PC-9 (cell line): ENCODE measurements at regions not wholly inside any gene's neighbourhood (a gene's known extent, or its start where the extent isn't known, plus 50 kb on each side); places are given as distances from the start of the nearest gene placed in this dataset.

ENCODE experiments used
- BruUV-seq: library from RNA; stranded (reverse); fragments of 400-500 nt; replicated peaks from 2 replicates; lab custom pipeline; 2021; lab: Mats Ljungman, UMichigan
- CTCF ChIA-PET: fragments of 300-600 bp; sonication (Branson Sonifier 250); formaldehyde crosslinking; loops from one replicate; lab custom pipeline; 2022; ENCODE audit warnings: antibody characterized with exemption; lab: Charles Lee
- POLR2A ChIA-PET: fragments of 300-600 bp; sonication (Branson Sonifier 250); formaldehyde crosslinking; loops from one replicate; lab custom pipeline; 2022; ENCODE audit warnings: antibody characterized with exemption; ENCODE audit not compliant: unreplicated experiment; lab: Charles Lee
- DNase-seq, 2 experiments: peaks; one replicate each; pipeline versions ENCODE4 v3.0.0 to v3.0.0-alpha.2; 2015 to 2022; ENCODE audit warnings: mixed read lengths in 1 of 2
- H2AFZ ChIP-seq: fragments of 200-600 bp; sonication (generic); 2 replicates; pipeline ENCODE4 v1.8.1; 2017; ENCODE audit warnings: antibody characterized with exemption
- H3F3A ChIP-seq: fragments of 200-600 bp; sonication (generic); 2 replicates; pipeline ENCODE4 v1.8.1; 2017; ENCODE audit warnings: antibody characterized with exemption, mild to moderate bottlenecking, low read depth; ENCODE audit not compliant: insufficient read depth
- H3K27ac ChIP-seq: fragments of 200-600 bp; sonication (generic); 2 replicates; pipeline ENCODE4 v1.6.1; 2016; ENCODE audit warnings: mixed run types
- H3K27me3 ChIP-seq: fragments of 200-600 bp; sonication (generic); 2 replicates; pipeline ENCODE4 v1.6.1; 2016; ENCODE audit warnings: low read depth, mixed run types; ENCODE audit not compliant: insufficient read depth
- H3K36me3 ChIP-seq: fragments of 200-600 bp; sonication (generic); 2 replicates; pipeline ENCODE4 v1.6.1; 2016; ENCODE audit warnings: low read depth, mixed run types
- H3K4me1 ChIP-seq: fragments of 200-600 bp; sonication (generic); replicated peaks from 2 replicates; pipeline ENCODE4 v1.6.1; 2016; ENCODE audit warnings: mixed run types; ENCODE audit not compliant: insufficient read depth
- H3K4me2 ChIP-seq: fragments of 200-600 bp; sonication (generic); 2 replicates; pipeline ENCODE4 v1.6.1; 2017; ENCODE audit warnings: mixed run types
- H3K4me3 ChIP-seq: fragments of 200-600 bp; sonication (generic); 2 replicates; pipeline ENCODE4 v1.6.1; 2016; ENCODE audit warnings: mixed run types
- H3K79me2 ChIP-seq: fragments of 200-600 bp; sonication (generic); 2 replicates; pipeline ENCODE4 v1.6.1; 2017; ENCODE audit warnings: low read depth, mixed run types
- H3K9me2 ChIP-seq: fragments of 200-600 bp; sonication (generic); 2 replicates; pipeline ENCODE4 v1.8.1; 2017; ENCODE audit warnings: mild to moderate bottlenecking; ENCODE audit not compliant: insufficient read depth
- H3K9me3 ChIP-seq: fragments of 200-600 bp; sonication (generic); 2 replicates; pipeline ENCODE4 v1.8.1; 2016; ENCODE audit warnings: low read depth; ENCODE audit not compliant: insufficient read depth
- H4K20me1 ChIP-seq: fragments of 200-600 bp; sonication (generic); 2 replicates; pipeline ENCODE4 v1.8.1; 2017; ENCODE audit not compliant: insufficient read depth
- CTCF ChIP-seq: fragments of 200-600 bp; sonication (generic); conservative IDR thresholded peaks from 2 replicates; pipeline ENCODE4 v1.6.1; 2017; ENCODE audit warnings: mixed run types, antibody characterized with exemption, mild to moderate bottlenecking, moderate library complexity
- EZH2 ChIP-seq: fragments of 200-600 bp; sonication (generic); IDR thresholded peaks from 2 replicates; pipeline ENCODE4 v1.8.0; 2017; ENCODE audit warnings: antibody characterized with exemption, low read depth
- intact Hi-C: fragments of 100-400 bp; cut with micrococcal nuclease; formaldehyde crosslinking; loops from one replicate; pipeline ENCODE4 v1.10.0; 2022; ENCODE audit not compliant: unreplicated experiment

GRCh38 chr5:113806904-113807303 is 293.4 kb downstream of the YTHDC2 start:
- H3F3A ChIP-seq, result no peaks in the 10 kb centered on the region
- ChIA-PET POLR2A (no interaction called here), CTCF (no interaction called here)
- BruUV-seq, result no TSS peak
- 0 out of 2 replicates have a peak, but pooled peaks cover 3% of the 10 kb centered on the region for H3K27me3 ChIP-seq
- H3K4me2 ChIP-seq, result no peak overlapping the region
- no peaks in the 10 kb centered on the region for H3K4me1 ChIP-seq
- H3K36me3 ChIP-seq, result no peaks in the 10 kb centered on the region
- H2AFZ ChIP-seq, result no peak overlapping the region
- no peaks in the 10 kb centered on the region for H4K20me1 ChIP-seq
- no peak overlapping the region for H3K27ac ChIP-seq
- no peak overlapping the region for H3K4me3 ChIP-seq
- H3K9me2 ChIP-seq, result no peaks in the 10 kb centered on the region
- TF ChIP-seq EZH2 (no peak), CTCF (no peak)
- DNase-seq, result no peak
- no peaks in the 10 kb centered on the region for H3K79me2 ChIP-seq
- no peaks in the 10 kb centered on the region for H3K9me3 ChIP-seq
- intact Hi-C loops, result no loop called here

- H3K4me2 ChIP-seq, result no peak overlapping the region
These were observed 294.0 kb downstream of the YTHDC2 start for GRCh38 chr5:113807427-113807991.

GRCh38 chr5:113808956-113809355 is 295.5 kb downstream of the YTHDC2 start:
- H2AFZ ChIP-seq, result no peak overlapping the region
- intact Hi-C loops, result no loop called here

More at GRCh38 chr5:113807427-113807991, 294.0 kb downstream of the YTHDC2 start:
- Histone ChIP-seq H3K79me2 (no peaks in the 10 kb centered on the region), H3K9me2 (no peaks in the 10 kb centered on the region), H4K20me1 (no peaks in the 10 kb centered on the region), H3K27me3 (0 out of 2 replicates have a peak, but pooled peaks cover 3% of the 10 kb centered on the region), H3K4me1 (no peaks in the 10 kb centered on the region), H3K9me3 (no peaks in the 10 kb centered on the region), H3K36me3 (no peaks in the 10 kb centered on the region), H2AFZ (no peak overlapping the region), H3F3A (no peaks in the 10 kb centered on the region), H3K27ac (no peak overlapping the region), H3K4me3 (no peak overlapping the region)
- BruUV-seq, result no TSS peak
- CTCF ChIA-PET, result no interaction called here
- intact Hi-C loops, result no loop called here
- no peak for DNase-seq
- POLR2A ChIA-PET, result no interaction called here
- no peak for TF ChIP-seq EZH2

More at GRCh38 chr5:113808956-113809355, 295.5 kb downstream of the YTHDC2 start:
- no peak for DNase-seq
- Histone ChIP-seq H3K4me2 (no peak overlapping the region), H3K9me3 (no peaks in the 10 kb centered on the region), H3K27me3 (0 out of 2 replicates have a peak, but pooled peaks cover 3% of the 10 kb centered on the region), H3K4me1 (no peaks in the 10 kb centered on the region), H4K20me1 (no peaks in the 10 kb centered on the region), H3K9me2 (no peaks in the 10 kb centered on the region), H3K4me3 (no peak overlapping the region), H3K79me2 (no peaks in the 10 kb centered on the region), H3K27ac (no peak overlapping the region), H3F3A (no peaks in the 10 kb centered on the region), H3K36me3 (no peaks in the 10 kb centered on the region)
- ChIA-PET CTCF (no interaction called here), POLR2A (no interaction called here)
- BruUV-seq, result no TSS peak
- no peak for TF ChIP-seq EZH2
- TF ChIP-seq CTCF, result no peak
